H1 (cell line): ENCODE measurements at regions not wholly inside any gene's neighbourhood (a gene's known extent, or its start where the extent isn't known, plus 50 kb on each side); places are given as distances from the start of the nearest gene placed in this dataset.

Experiments
- CBX5 ChIP-seq: fragments of 300-800, 300-1000 bp; sonication (generic); IDR thresholded peaks from 2 replicates; pipeline ENCODE4 v1.7.1; 2016; ENCODE audit warnings: antibody characterized with exemption, low read length, low read depth
- CTCF ChIP-seq, 3 experiments: IDR thresholded peaks; 1 replicate in 2 of 3; 2 replicates in 1 of 3; pipeline versions ENCODE4 v1.5.1 to v1.6.1; 2011; ENCODE audit warnings: low read length in 3 of 3, mild to moderate bottlenecking in 3 of 3, inconsistent platforms in 2 of 3, low read depth in 1 of 3, moderate library complexity in 1 of 3; ENCODE audit not compliant: insufficient read depth in 1 of 3; ENCODE audit errors: control extremely low read depth in 1 of 3
- HDAC2 ChIP-seq, 2 experiments: fragments of 300-600 bp in 1 of 2; sonication (generic) in 1 of 2; IDR thresholded peaks; 2 replicates each; pipeline ENCODE4 v1.6.1; 2011 to 2012; ENCODE audit warnings: low read depth in 2 of 2, low read length in 2 of 2, mild to moderate bottlenecking in 2 of 2, moderate library complexity in 2 of 2, borderline replicate concordance in 1 of 2, inconsistent platforms in 1 of 2
- JUN ChIP-seq: IDR thresholded peaks from 2 replicates; pipeline ENCODE4 v1.6.1; 2011; ENCODE audit warnings: low read depth, mild to moderate bottlenecking, improper control_type of control experiment, low read length
- POLR2A ChIP-seq, 2 experiments: IDR thresholded peaks; 1 replicate in 1 of 2; 2 replicates in 1 of 2; pipeline ENCODE4 v1.6.1; 2011; ENCODE audit warnings: low read depth in 2 of 2, low read length in 2 of 2, mild to moderate bottlenecking in 2 of 2; ENCODE audit errors: control extremely low read depth in 1 of 2
- RAD21 ChIP-seq, 2 experiments: IDR thresholded peaks in 1 of 2; conservative IDR thresholded peaks in 1 of 2; 2 replicates each; pipeline ENCODE4 v1.6.1; 2011; ENCODE audit warnings: low read depth in 2 of 2, low read length in 2 of 2, improper control_type of control experiment in 1 of 2, inconsistent platforms in 1 of 2, mild to moderate bottlenecking in 1 of 2, moderate library complexity in 1 of 2
- SIN3A ChIP-seq, 2 experiments: IDR thresholded peaks in 1 of 2; conservative IDR thresholded peaks in 1 of 2; 2 replicates each; pipeline ENCODE4 v1.6.1; 2011 to 2012; ENCODE audit warnings: low read length in 2 of 2, improper control_type of control experiment in 1 of 2, low read depth in 1 of 2, mild to moderate bottlenecking in 1 of 2
- SRF ChIP-seq: IDR thresholded peaks from 2 replicates; pipeline ENCODE4 v1.6.1; 2011; ENCODE audit warnings: mild to moderate bottlenecking, low read depth, low read length, moderate library complexity
- TBP ChIP-seq: IDR thresholded peaks from 2 replicates; pipeline ENCODE4 v1.6.1; 2011; ENCODE audit warnings: low read depth, low read length, improper control_type of control experiment
- TF ChIP-seq, protein P1 (sequence below): IDR thresholded peaks from 2 replicates; pipeline ENCODE4 v1.6.1; 2012; ENCODE audit warnings: low read length, inconsistent platforms
- TF ChIP-seq, protein P2 (sequence below): IDR thresholded peaks from 2 replicates; pipeline ENCODE4 v1.6.1; 2011; ENCODE audit warnings: low read length, improper control_type of control experiment
- TF ChIP-seq, protein P3 (sequence below): IDR thresholded peaks from 2 replicates; pipeline ENCODE4 v1.6.1; 2011; ENCODE audit warnings: low read depth, mild to moderate bottlenecking, low read length; ENCODE audit not compliant: insufficient read depth

GRCh38 chr2:11993749-11994148 lies 247.3 kb downstream of the LPIN1 start:
- no peak for TF ChIP-seq POLR2A (IDR thresholded peaks at IDR 0.05; ENCODE audit: control extremely low read depth in 1 of 2, low read depth in 2 of 2, low read length in 2 of 2)
- TF ChIP-seq CTCF (IDR thresholded peaks at IDR 0.05; ENCODE audit: control extremely low read depth in 1 of 3, insufficient read depth in 1 of 3, low read depth in 1 of 3, low read length in 3 of 3): no peak
- TF ChIP-seq, protein P1, sequence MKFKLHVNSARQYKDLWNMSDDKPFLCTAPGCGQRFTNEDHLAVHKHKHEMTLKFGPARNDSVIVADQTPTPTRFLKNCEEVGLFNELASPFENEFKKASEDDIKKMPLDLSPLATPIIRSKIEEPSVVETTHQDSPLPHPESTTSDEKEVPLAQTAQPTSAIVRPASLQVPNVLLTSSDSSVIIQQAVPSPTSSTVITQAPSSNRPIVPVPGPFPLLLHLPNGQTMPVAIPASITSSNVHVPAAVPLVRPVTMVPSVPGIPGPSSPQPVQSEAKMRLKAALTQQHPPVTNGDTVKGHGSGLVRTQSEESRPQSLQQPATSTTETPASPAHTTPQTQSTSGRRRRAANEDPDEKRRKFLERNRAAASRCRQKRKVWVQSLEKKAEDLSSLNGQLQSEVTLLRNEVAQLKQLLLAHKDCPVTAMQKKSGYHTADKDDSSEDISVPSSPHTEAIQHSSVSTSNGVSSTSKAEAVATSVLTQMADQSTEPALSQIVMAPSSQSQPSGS: no peak
- TF ChIP-seq TBP: no peak
- TF ChIP-seq HDAC2 (IDR thresholded peaks at IDR 0.05; ENCODE audit: borderline replicate concordance in 1 of 2, low read depth in 2 of 2, low read length in 2 of 2): no peak
- TF ChIP-seq RAD21 (IDR thresholded peaks at IDR 0.05 in 1 of 2, conservative IDR thresholded peaks at IDR 0.05 in 1 of 2; ENCODE audit: low read depth in 2 of 2, low read length in 2 of 2): no peak
- no peak for TF ChIP-seq JUN
- TF ChIP-seq CBX5: no peak
- TF ChIP-seq, protein P2, sequence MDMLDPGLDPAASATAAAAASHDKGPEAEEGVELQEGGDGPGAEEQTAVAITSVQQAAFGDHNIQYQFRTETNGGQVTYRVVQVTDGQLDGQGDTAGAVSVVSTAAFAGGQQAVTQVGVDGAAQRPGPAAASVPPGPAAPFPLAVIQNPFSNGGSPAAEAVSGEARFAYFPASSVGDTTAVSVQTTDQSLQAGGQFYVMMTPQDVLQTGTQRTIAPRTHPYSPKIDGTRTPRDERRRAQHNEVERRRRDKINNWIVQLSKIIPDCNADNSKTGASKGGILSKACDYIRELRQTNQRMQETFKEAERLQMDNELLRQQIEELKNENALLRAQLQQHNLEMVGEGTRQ: no peak
- TF ChIP-seq, protein P3, sequence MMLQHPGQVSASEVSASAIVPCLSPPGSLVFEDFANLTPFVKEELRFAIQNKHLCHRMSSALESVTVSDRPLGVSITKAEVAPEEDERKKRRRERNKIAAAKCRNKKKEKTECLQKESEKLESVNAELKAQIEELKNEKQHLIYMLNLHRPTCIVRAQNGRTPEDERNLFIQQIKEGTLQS: no peak
- TF ChIP-seq SIN3A (conservative IDR thresholded peaks at IDR 0.05 in 1 of 2, IDR thresholded peaks at IDR 0.05 in 1 of 2; ENCODE audit: low read depth in 1 of 2, low read length in 2 of 2): no peak
- TF ChIP-seq SRF: no peak
